ENCODE measurements at regions not wholly inside any gene's neighbourhood (a gene's known extent, or its start where the extent isn't known, plus 50 kb on each side); places are given as distances from the start of the nearest gene placed in this dataset.

DNA sequence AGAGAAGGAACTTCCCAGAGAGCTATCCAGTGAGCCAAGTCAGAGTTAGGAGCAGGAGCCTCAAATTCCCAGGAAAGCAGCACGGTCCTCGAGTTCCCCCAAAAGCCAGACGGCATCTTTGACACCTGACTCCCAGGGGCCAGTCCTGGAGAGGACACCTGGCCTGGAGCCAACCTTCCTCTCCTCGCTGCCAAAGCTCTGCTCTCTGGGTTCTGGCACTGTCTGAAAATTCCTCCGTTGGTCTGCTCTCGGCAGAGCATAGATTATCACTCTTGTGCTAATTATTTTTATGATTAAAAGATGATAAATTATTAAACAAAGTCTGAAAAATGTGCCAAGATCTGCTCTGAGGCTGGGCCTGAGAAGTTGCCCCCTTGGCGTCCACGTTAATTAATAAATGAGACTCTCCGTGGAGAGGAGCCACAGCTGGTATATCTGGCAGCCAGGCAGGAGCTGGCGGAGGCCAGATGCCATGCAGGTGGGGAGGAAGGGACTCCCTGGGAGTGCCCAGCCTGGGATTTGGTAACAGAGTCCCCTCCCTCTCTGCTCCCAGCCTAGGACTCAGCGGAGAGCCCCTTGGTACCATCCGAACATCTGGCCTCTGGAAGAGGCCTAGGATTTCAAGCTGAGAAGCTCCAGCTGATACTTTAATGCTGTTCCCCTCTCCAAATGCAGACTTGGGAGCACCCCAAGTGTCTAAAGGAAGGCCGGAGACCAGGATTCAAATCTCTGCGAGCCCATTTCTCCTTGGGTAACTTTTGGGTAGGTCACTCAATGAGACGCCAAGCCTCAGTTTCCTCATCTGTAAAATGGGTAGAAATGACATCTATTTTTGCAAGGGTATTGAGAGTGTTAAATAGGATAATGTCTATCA lies 163.7 kb upstream of the POU3F1 start:
- no CpG with 5 or more reads among the region's 15 CpGs for WGBS (ENCODE audit: extremely low coverage, insufficient coverage, insufficient read length)
- no peak overlapping the region for H3K14ac ChIP-seq (ENCODE audit: low read length)
- no peak overlapping the region for H2BK120ac ChIP-seq (ENCODE audit: insufficient read depth, low read length, poor library complexity)
- H2BK12ac ChIP-seq (ENCODE audit: low read length): no peak overlapping the region
- H3K4me1 ChIP-seq (ENCODE audit: control insufficient read depth in 1 of 2, insufficient read depth in 2 of 2, low read length in 2 of 2): peaks cover 0 to 3% of the 10 kb centered on the region in 2 experiments
- no peak overlapping the region for H3K18ac ChIP-seq (ENCODE audit: low read length)
- H4K8ac ChIP-seq (ENCODE audit: low read depth, low read length): no peak overlapping the region
- no peak for DNase-seq
- H3K4me3 ChIP-seq (ENCODE audit: low read depth, low read length): no peak overlapping the region
- no peaks in the 10 kb centered on the region for H3K9me3 ChIP-seq (ENCODE audit: insufficient read depth, low read depth, low read length)
- no peak overlapping the region for H3K4me2 ChIP-seq (ENCODE audit: low read length)
- H2AFZ ChIP-seq (ENCODE audit: insufficient read depth, low read length, poor library complexity): no peak overlapping the region
- H3K27ac ChIP-seq (ENCODE audit: low read depth, low read length): no peak overlapping the region
- no peaks in the 10 kb centered on the region for H3K36me3 ChIP-seq (ENCODE audit: control insufficient read depth in 1 of 2, insufficient read depth in 2 of 2, low read length in 2 of 2)
- H3K27me3 ChIP-seq (ENCODE audit: insufficient read depth, low read length): no peaks in the 10 kb centered on the region
- H3K79me2 ChIP-seq (ENCODE audit: control insufficient read depth, insufficient read depth, low read length, poor library complexity): no peaks in the 10 kb centered on the region
- no peak overlapping the region for H4K91ac ChIP-seq (ENCODE audit: low read depth, low read length)
- no peak overlapping the region for H4K12ac ChIP-seq (ENCODE audit: low read depth, low read length)
- H3K23ac ChIP-seq (ENCODE audit: low read length): no peak overlapping the region
- H3K4ac ChIP-seq (ENCODE audit: low read depth, low read length): no peak overlapping the region
- H2AK5ac ChIP-seq (ENCODE audit: low read length): no peak overlapping the region
- H3K79me1 ChIP-seq (ENCODE audit: low read length): peaks cover 2% of the 10 kb centered on the region
- no peak overlapping the region for H2BK5ac ChIP-seq (ENCODE audit: low read depth, low read length, poor library complexity)
- H3K9ac ChIP-seq (ENCODE audit: low read length): no peak overlapping the region

DNA sequence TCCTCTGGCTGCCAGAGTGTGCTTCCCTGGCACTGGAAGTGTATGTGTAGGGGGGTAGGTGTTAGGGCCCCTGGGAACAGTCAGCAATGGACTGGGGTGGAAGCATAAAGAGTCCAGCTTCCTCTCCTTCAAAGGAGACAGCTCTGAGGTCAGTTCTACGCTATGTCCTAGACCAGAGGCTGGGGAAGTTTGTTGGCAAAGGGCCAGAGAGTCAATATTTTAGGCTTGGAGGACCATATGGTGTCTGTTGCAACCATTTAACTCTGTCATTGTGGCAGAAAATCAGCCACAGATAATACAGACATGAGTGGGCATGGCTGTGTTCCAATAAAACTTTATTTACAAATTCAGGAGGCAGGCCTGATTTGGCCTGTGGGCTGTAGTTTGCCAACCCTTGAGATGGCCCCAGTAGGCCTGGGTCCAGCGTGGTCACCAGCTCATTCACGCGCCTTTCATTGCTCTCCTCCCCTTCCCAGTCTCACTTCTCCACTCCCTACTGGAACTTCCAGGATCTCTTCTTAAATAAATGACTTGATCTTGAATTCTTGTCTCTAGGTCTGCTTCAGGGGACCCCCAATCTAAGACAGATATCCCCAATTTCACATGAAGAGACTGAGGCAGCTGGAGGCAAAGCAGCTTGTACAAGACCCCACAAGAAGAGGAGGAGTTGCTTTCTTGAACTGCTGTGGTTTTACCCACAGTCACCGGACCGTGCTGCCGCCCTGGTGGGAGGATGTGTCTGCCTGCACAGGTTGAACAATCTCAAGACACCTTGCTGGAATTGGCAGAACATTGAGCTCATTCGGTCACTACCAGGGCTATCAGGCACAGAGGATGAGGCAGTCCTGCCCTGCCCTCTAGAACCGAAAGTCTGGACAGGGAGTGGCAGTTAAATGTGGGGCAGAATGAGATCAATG lies 162.4 kb upstream of the POU3F1 start:
- H3K18ac ChIP-seq (ENCODE audit: low read length): no peak overlapping the region
- WGBS (ENCODE audit: extremely low coverage, insufficient coverage, insufficient read length): no CpG with 5 or more reads among the region's 9 CpGs
- no peak overlapping the region for H3K4me2 ChIP-seq (ENCODE audit: low read length)
- no peak overlapping the region for H4K8ac ChIP-seq (ENCODE audit: low read depth, low read length)
- no peak overlapping the region for H3K27ac ChIP-seq (ENCODE audit: low read depth, low read length)
- no peak overlapping the region for H2AFZ ChIP-seq (ENCODE audit: insufficient read depth, low read length, poor library complexity)
- no peak overlapping the region for H2BK5ac ChIP-seq (ENCODE audit: low read depth, low read length, poor library complexity)
- no peak overlapping the region for H3K23ac ChIP-seq (ENCODE audit: low read length)
- no peak overlapping the region for H3K4me3 ChIP-seq (ENCODE audit: low read depth, low read length)
- no peak overlapping the region for H2BK12ac ChIP-seq (ENCODE audit: low read length)
- H4K12ac ChIP-seq (ENCODE audit: low read depth, low read length): no peak overlapping the region
- H3K9me3 ChIP-seq (ENCODE audit: insufficient read depth, low read depth, low read length): no peaks in the 10 kb centered on the region
- H3K14ac ChIP-seq (ENCODE audit: low read length): no peak overlapping the region
- peaks cover 0 to 3% of the 10 kb centered on the region in 2 experiments for H3K4me1 ChIP-seq (ENCODE audit: control insufficient read depth in 1 of 2, insufficient read depth in 2 of 2, low read length in 2 of 2)
- H4K91ac ChIP-seq (ENCODE audit: low read depth, low read length): no peak overlapping the region
- peaks cover 2% of the 10 kb centered on the region for H3K79me1 ChIP-seq (ENCODE audit: low read length)
- no peaks in the 10 kb centered on the region for H3K79me2 ChIP-seq (ENCODE audit: control insufficient read depth, insufficient read depth, low read length, poor library complexity)
- H3K36me3 ChIP-seq (ENCODE audit: control insufficient read depth in 1 of 2, insufficient read depth in 2 of 2, low read length in 2 of 2): no peaks in the 10 kb centered on the region
- H3K27me3 ChIP-seq (ENCODE audit: insufficient read depth, low read length): no peaks in the 10 kb centered on the region
- no peak overlapping the region for H3K4ac ChIP-seq (ENCODE audit: low read depth, low read length)
- no peak for DNase-seq
- H3K9ac ChIP-seq (ENCODE audit: low read length): no peak overlapping the region
- no peak overlapping the region for H2AK5ac ChIP-seq (ENCODE audit: low read length)
- no peak overlapping the region for H2BK120ac ChIP-seq (ENCODE audit: insufficient read depth, low read length, poor library complexity)

DNA sequence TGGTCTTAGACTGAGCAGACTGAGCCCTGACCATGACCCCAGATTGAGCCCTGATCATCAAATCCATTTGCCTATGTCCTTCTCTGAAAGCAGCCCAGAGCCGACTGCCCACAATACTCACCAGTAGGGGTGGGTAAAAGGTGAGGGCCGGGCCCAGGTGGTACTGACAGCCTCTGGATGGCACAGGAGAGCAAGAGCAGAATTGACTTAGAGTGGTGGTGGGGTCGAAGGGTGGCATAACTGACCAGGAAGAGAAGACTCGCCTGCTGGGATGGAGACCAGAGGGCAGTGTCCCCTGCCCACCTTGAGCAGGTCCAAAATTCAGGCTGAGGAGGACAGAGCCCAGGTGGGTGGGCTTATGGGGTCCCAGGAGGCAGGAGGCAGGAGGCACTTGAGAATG lies 161.3 kb upstream of the POU3F1 start:
- no peak overlapping the region for H3K14ac ChIP-seq (ENCODE audit: low read length)
- no peak overlapping the region for H2AFZ ChIP-seq (ENCODE audit: insufficient read depth, low read length, poor library complexity)
- H3K36me3 ChIP-seq (ENCODE audit: control insufficient read depth in 1 of 2, insufficient read depth in 2 of 2, low read length in 2 of 2): no peaks in the 10 kb centered on the region
- no peak overlapping the region for H3K18ac ChIP-seq (ENCODE audit: low read length)
- no peak overlapping the region for H2BK120ac ChIP-seq (ENCODE audit: insufficient read depth, low read length, poor library complexity)
- H3K9ac ChIP-seq (ENCODE audit: low read length): no peak overlapping the region
- H3K4me3 ChIP-seq (ENCODE audit: low read depth, low read length): no peak overlapping the region
- no peak overlapping the region for H3K4me2 ChIP-seq (ENCODE audit: low read length)
- no peaks in the 10 kb centered on the region for H3K9me3 ChIP-seq (ENCODE audit: insufficient read depth, low read depth, low read length)
- H2AK5ac ChIP-seq (ENCODE audit: low read length): no peak overlapping the region
- H3K27ac ChIP-seq (ENCODE audit: low read depth, low read length): no peak overlapping the region
- H3K23ac ChIP-seq (ENCODE audit: low read length): no peak overlapping the region
- no peaks in the 10 kb centered on the region for H3K27me3 ChIP-seq (ENCODE audit: insufficient read depth, low read length)
- H4K91ac ChIP-seq (ENCODE audit: low read depth, low read length): no peak overlapping the region
- H4K8ac ChIP-seq (ENCODE audit: low read depth, low read length): no peak overlapping the region
- no peaks in the 10 kb centered on the region for H3K79me2 ChIP-seq (ENCODE audit: control insufficient read depth, insufficient read depth, low read length, poor library complexity)
- H2BK12ac ChIP-seq (ENCODE audit: low read length): no peak overlapping the region
- no peak overlapping the region for H2BK5ac ChIP-seq (ENCODE audit: low read depth, low read length, poor library complexity)
- H3K4me1 ChIP-seq (ENCODE audit: control insufficient read depth in 1 of 2, insufficient read depth in 2 of 2, low read length in 2 of 2): peaks cover 0 to 3% of the 10 kb centered on the region in 2 experiments
- DNase-seq: no peak
- no peak overlapping the region for H4K12ac ChIP-seq (ENCODE audit: low read depth, low read length)
- H3K79me1 ChIP-seq (ENCODE audit: low read length): peaks cover 2% of the 10 kb centered on the region
- no peak overlapping the region for H3K4ac ChIP-seq (ENCODE audit: low read depth, low read length)
- WGBS (ENCODE audit: extremely low coverage, insufficient coverage, insufficient read length): no CpG with 5 or more reads among the region's 4 CpGs

DNA sequence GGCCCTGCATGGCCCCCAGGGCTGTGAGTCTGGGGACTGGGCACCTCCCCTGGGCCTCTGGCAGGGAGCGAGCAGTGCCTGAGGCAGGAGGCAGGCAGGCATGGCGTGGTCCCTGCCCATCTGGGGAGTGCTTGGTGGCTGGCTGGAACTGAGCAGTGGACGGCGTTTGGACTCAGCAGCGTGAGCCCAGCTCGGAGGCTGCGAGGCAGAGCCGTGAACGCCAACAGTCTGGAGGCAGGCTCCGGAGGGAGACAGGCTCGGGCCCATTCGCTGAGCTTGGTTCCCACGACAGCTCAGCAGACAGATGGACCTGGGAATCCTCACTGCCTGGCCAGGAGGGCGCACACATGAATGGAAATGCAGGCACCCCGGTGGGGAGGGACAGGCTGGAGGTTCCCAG lies 160.7 kb upstream of the POU3F1 start:
- Histone ChIP-seq H3K14ac (ENCODE audit: low read length) (no peak overlapping the region), H2BK120ac (ENCODE audit: insufficient read depth, low read length, poor library complexity) (no peak overlapping the region), H3K18ac (ENCODE audit: low read length) (no peak overlapping the region), H3K4me3 (ENCODE audit: low read depth, low read length) (peak overlapping the region; percentile 1), H3K27me3 (ENCODE audit: insufficient read depth, low read length) (no peaks in the 10 kb centered on the region), H2AK5ac (ENCODE audit: low read length) (no peak overlapping the region), H2BK12ac (ENCODE audit: low read length) (no peak overlapping the region), H4K8ac (ENCODE audit: low read depth, low read length) (no peak overlapping the region), H3K4ac (ENCODE audit: low read depth, low read length) (no peak overlapping the region), H3K4me2 (ENCODE audit: low read length) (no peak overlapping the region), H3K9me3 (ENCODE audit: insufficient read depth, low read depth, low read length) (no peaks in the 10 kb centered on the region), H3K4me1 (ENCODE audit: control insufficient read depth in 1 of 2, insufficient read depth in 2 of 2, low read length in 2 of 2) (peaks cover 0 to 3% of the 10 kb centered on the region in 2 experiments), H3K36me3 (ENCODE audit: control insufficient read depth in 1 of 2, insufficient read depth in 2 of 2, low read length in 2 of 2) (no peaks in the 10 kb centered on the region), H3K79me2 (ENCODE audit: control insufficient read depth, insufficient read depth, low read length, poor library complexity) (no peaks in the 10 kb centered on the region), H3K27ac (ENCODE audit: low read depth, low read length) (no peak overlapping the region), H3K79me1 (ENCODE audit: low read length) (peaks cover 2% of the 10 kb centered on the region), H2BK5ac (ENCODE audit: low read depth, low read length, poor library complexity) (no peak overlapping the region), H3K9ac (ENCODE audit: low read length) (no peak overlapping the region), H2AFZ (ENCODE audit: insufficient read depth, low read length, poor library complexity) (no peak overlapping the region), H4K12ac (ENCODE audit: low read depth, low read length) (no peak overlapping the region), H3K23ac (ENCODE audit: low read length) (no peak overlapping the region), H4K91ac (ENCODE audit: low read depth, low read length) (no peak overlapping the region)
- DNase-seq: no peak
- no CpG with 5 or more reads among the region's 15 CpGs for WGBS (ENCODE audit: extremely low coverage, insufficient coverage, insufficient read length)

All from trophoblast cell (in vitro differentiated cells and primary cell).